ENCODE measurements at regions not wholly inside any gene's neighbourhood (a gene's known extent, or its start where the extent isn't known, plus 50 kb on each side); places are given as distances from the start of the nearest gene placed in this dataset.
"Not testable (repeated sequence)": the region's sequence is repeated elsewhere in the genome, so short reads cannot be mapped to it uniquely, and the experiment has no call there.

- peak in 1 of 2 donors; percentile 26 for DNase-seq (ENCODE audit: low read depth in 2 of 2)
These were observed 143.4 kb upstream of the ERRFI1 start for GRCh38 chr1:8169364-8170058.

GRCh38 chr1:8167936-8168335, 141.8 kb upstream of the ERRFI1 start:
- DNase-seq (ENCODE audit: low read depth in 2 of 2), result no peak

- DNase-seq (ENCODE audit: low read depth in 2 of 2), result no peak
These were observed 140.3 kb upstream of the ERRFI1 start for GRCh38 chr1:8166406-8166805.

- DNase-seq (ENCODE audit: low read depth in 2 of 2), result no peak
These were observed 139.7 kb upstream of the ERRFI1 start for GRCh38 chr1:8165595-8166360.

GRCh38 chr1:8164670-8165069, 138.6 kb upstream of the ERRFI1 start:
- DNase-seq (ENCODE audit: low read depth in 2 of 2), result no peak

- no peak for DNase-seq (ENCODE audit: low read depth in 2 of 2)
These were observed 136.9 kb upstream of the ERRFI1 start for GRCh38 chr1:8163039-8163438.

- no peak for DNase-seq (ENCODE audit: low read depth in 2 of 2)
These were observed 136.1 kb upstream of the ERRFI1 start for GRCh38 chr1:8162168-8162567.

- DNase-seq (ENCODE audit: low read depth in 2 of 2), result no peak
These were observed 135.5 kb upstream of the ERRFI1 start for GRCh38 chr1:8161546-8162105.

- no peak for DNase-seq (ENCODE audit: low read depth in 2 of 2)
These were observed 133.4 kb upstream of the ERRFI1 start for GRCh38 chr1:8159470-8160024.

GRCh38 chr1:8158995-8159394, 132.9 kb upstream of the ERRFI1 start:
- DNase-seq (ENCODE audit: low read depth in 2 of 2), result no peak

- DNase-seq (ENCODE audit: low read depth in 2 of 2), result no peak
These were observed 131.7 kb upstream of the ERRFI1 start for GRCh38 chr1:8157765-8158164.

GRCh38 chr1:8155528-8156186, 129.5 kb upstream of the ERRFI1 start:
- no peak for DNase-seq (ENCODE audit: low read depth in 2 of 2)

- DNase-seq (ENCODE audit: low read depth in 2 of 2), result no peak
These were observed 128.5 kb upstream of the ERRFI1 start for GRCh38 chr1:8154621-8155052.

- DNase-seq (ENCODE audit: low read depth in 2 of 2), result no peak
These were observed 127.9 kb upstream of the ERRFI1 start for GRCh38 chr1:8153961-8154360.

GRCh38 chr1:8152731-8153702, 126.9 kb upstream of the ERRFI1 start:
- DNase-seq (ENCODE audit: low read depth in 2 of 2), result no peak

- no peak for DNase-seq (ENCODE audit: low read depth in 2 of 2)
These were observed 125.5 kb upstream of the ERRFI1 start for GRCh38 chr1:8151647-8152046.

GRCh38 chr1:8149756-8150155, 123.6 kb upstream of the ERRFI1 start:
- DNase-seq (ENCODE audit: low read depth in 2 of 2), result not testable (repeated sequence)

GRCh38 chr1:8147956-8148355, 121.8 kb upstream of the ERRFI1 start:
- DNase-seq (ENCODE audit: low read depth in 2 of 2), result no peak

- DNase-seq (ENCODE audit: low read depth in 2 of 2), result no peak
These were observed 120.2 kb upstream of the ERRFI1 start for GRCh38 chr1:8146257-8146855.

GRCh38 chr1:8145545-8146202, 119.6 kb upstream of the ERRFI1 start:
- no peak for DNase-seq (ENCODE audit: low read depth in 2 of 2)
